Chondrocyte (in vitro differentiated cells): ENCODE measurements at regions not wholly inside any gene's neighbourhood (a gene's known extent, or its start where the extent isn't known, plus 50 kb on each side); places are given as distances from the start of the nearest gene placed in this dataset.

Experiments used
- DNase-seq: peaks from one replicate; pipeline ENCODE4 v3.0.0; 2021; ENCODE audit warnings: mixed read lengths, low spot score
- H3K27ac Mint-ChIP-seq: one replicate; pipeline ENCODE4 v1.8.0; 2021; ENCODE audit warnings: mild to moderate bottlenecking, moderate library complexity, mixed read lengths; ENCODE audit not compliant: unreplicated experiment
- H3K27me3 Mint-ChIP-seq: 2 replicates; pipeline ENCODE4 v1.8.0; 2021; ENCODE audit warnings: low read depth, mixed read lengths
- H3K36me3 Mint-ChIP-seq: 2 replicates; pipeline ENCODE4 v1.8.0; 2021; ENCODE audit warnings: low read depth, mixed read lengths
- H3K4me1 Mint-ChIP-seq: 2 replicates; pipeline ENCODE4 v1.8.0; 2021; ENCODE audit warnings: low read depth, mild to moderate bottlenecking, mixed read lengths
- H3K4me3 Mint-ChIP-seq: one replicate; pipeline ENCODE4 v1.8.0; 2021; ENCODE audit warnings: mild to moderate bottlenecking, moderate library complexity, mixed read lengths; ENCODE audit not compliant: unreplicated experiment
- H3K9me3 Mint-ChIP-seq: 2 replicates; pipeline ENCODE4 v1.8.0; 2021; ENCODE audit warnings: low read depth, mixed read lengths
- TF ChIP-seq, protein P1 (sequence below): fragments of 200-600 bp; sonication (generic); IDR thresholded peaks from 2 replicates; pipeline ENCODE4 v1.5.0; 2021; ENCODE audit warnings: antibody characterized with exemption, mild to moderate bottlenecking, moderate library complexity

DNA sequence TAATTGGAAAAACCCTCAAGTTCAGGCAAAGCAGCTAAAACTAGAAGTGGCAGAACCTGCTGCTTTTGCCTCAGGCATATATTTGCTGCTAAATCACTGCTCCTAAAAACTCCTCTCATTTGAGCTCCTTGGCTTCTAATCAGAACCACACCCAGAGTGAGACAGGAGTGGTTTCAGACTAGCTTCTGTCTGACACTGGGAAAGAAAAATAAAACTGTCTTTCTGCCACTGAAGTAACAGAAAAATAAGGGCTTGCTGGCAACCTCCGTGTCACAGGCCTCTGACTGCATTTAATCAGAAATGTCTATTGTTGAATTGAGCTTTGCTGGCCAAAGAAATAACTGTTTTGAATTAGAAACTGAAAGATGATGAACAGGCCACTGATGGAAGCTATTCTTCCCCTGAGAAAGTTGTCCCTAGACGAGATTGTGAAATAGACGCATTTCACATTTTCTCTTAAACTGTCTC is 52.1 kb upstream of the RAP2C start:
- Mint-ChIP-seq H3K36me3 (no peaks in the 10 kb centered on the region), H3K4me1 (peaks cover 35% of the 10 kb centered on the region), H3K27ac (peak overlapping the region; percentile 75), H3K9me3 (peaks cover 14% of the 10 kb centered on the region), H3K27me3 (no peaks in the 10 kb centered on the region), H3K4me3 (no peak overlapping the region)
- DNase-seq, result no peak
- TF ChIP-seq, protein P1, sequence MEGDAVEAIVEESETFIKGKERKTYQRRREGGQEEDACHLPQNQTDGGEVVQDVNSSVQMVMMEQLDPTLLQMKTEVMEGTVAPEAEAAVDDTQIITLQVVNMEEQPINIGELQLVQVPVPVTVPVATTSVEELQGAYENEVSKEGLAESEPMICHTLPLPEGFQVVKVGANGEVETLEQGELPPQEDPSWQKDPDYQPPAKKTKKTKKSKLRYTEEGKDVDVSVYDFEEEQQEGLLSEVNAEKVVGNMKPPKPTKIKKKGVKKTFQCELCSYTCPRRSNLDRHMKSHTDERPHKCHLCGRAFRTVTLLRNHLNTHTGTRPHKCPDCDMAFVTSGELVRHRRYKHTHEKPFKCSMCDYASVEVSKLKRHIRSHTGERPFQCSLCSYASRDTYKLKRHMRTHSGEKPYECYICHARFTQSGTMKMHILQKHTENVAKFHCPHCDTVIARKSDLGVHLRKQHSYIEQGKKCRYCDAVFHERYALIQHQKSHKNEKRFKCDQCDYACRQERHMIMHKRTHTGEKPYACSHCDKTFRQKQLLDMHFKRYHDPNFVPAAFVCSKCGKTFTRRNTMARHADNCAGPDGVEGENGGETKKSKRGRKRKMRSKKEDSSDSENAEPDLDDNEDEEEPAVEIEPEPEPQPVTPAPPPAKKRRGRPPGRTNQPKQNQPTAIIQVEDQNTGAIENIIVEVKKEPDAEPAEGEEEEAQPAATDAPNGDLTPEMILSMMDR, result no peak

DNA sequence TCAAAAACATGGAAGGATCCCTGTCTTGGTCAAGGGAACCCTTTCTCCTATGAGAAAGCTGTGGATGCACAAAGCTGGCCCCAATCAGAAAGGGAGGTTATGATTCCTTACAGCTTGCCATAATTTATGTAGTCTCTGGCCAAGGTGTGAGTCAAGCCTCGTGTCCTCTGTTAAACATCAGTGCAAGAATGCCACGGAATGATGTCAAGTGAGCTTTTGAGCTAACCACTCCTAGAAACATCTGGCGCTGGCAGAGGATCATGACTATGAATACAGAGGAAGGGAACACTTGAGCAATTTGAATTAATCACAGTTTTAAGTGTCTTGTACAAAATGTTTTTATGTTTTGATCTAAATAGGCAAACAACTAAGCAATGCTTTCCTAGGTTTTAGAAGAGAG is 51.5 kb upstream of the RAP2C start:
- Mint-ChIP-seq H3K9me3 (peaks cover 8% of the 10 kb centered on the region), H3K36me3 (no peaks in the 10 kb centered on the region), H3K4me1 (peaks cover 35% of the 10 kb centered on the region), H3K27me3 (no peaks in the 10 kb centered on the region), H3K4me3 (no peak overlapping the region), H3K27ac (peak overlapping the region; percentile 75)
- no peak for DNase-seq
- TF ChIP-seq, protein P1, result no peak

DNA sequence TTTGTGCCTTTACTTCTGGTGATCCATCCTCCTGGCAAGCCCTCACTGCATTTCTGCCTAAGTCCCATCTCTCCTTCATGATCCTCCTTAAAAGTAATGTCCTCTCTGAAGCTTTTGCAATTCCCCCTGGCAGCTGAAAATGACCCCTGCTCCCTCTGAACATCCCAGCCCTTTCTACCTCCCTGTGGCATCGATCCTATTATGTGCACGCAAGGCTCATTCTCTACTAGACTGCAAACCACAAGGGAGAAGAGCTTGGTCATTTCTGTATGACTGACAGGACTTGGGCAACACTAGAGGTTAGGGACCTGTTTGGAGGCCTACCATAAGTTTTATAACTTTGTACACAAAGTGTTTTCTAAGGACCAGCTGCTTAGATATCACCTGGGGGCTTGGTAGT is 50.8 kb upstream of the RAP2C start:
- H3K4me3 Mint-ChIP-seq, result no peak overlapping the region
- H3K9me3 Mint-ChIP-seq, result peaks cover 1% of the 10 kb centered on the region
- H3K4me1 Mint-ChIP-seq, result peaks cover 35% of the 10 kb centered on the region
- no peaks in the 10 kb centered on the region for H3K27me3 Mint-ChIP-seq
- no peak overlapping the region for H3K27ac Mint-ChIP-seq
- DNase-seq, result no peak
- TF ChIP-seq, protein P1, result no peak
- no peaks in the 10 kb centered on the region for H3K36me3 Mint-ChIP-seq
